ENCODE measurements at regions not wholly inside any gene's neighbourhood (a gene's known extent, or its start where the extent isn't known, plus 50 kb on each side); places are given as distances from the start of the nearest gene placed in this dataset.

DNA sequence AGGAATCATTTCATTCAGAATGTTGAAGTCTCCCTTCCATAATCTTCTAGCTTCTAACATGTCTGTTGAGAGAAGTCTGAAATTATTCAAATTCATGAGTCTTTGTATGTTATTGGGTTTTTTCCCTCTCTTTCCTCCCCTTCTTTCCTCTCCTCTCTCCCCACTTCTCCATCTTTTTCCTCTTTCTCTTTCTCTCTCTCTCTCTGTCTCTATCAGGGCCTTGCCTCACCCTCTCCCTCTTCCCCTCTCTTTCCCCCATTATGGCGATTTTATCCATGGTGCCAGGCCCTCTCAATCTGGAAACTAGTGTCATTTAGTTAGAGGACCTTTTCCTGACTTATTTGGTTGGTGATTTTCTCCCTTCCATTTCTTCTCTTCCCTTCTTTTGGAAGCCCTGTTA is 147.3 kb downstream of the SST start:
- TF ChIP-seq, protein P1, sequence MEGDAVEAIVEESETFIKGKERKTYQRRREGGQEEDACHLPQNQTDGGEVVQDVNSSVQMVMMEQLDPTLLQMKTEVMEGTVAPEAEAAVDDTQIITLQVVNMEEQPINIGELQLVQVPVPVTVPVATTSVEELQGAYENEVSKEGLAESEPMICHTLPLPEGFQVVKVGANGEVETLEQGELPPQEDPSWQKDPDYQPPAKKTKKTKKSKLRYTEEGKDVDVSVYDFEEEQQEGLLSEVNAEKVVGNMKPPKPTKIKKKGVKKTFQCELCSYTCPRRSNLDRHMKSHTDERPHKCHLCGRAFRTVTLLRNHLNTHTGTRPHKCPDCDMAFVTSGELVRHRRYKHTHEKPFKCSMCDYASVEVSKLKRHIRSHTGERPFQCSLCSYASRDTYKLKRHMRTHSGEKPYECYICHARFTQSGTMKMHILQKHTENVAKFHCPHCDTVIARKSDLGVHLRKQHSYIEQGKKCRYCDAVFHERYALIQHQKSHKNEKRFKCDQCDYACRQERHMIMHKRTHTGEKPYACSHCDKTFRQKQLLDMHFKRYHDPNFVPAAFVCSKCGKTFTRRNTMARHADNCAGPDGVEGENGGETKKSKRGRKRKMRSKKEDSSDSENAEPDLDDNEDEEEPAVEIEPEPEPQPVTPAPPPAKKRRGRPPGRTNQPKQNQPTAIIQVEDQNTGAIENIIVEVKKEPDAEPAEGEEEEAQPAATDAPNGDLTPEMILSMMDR (IDR thresholded peaks at IDR 0.05; ENCODE audit: borderline replicate concordance, extremely low read depth, low read length, poor library complexity, severe bottlenecking) = no peak
- TF ChIP-seq EZH2 (IDR thresholded peaks at IDR 0.05; ENCODE audit: borderline replicate concordance, low read depth, low read length, severe bottlenecking) = no peak

Data from DND-41 (cell line).